ENCODE measurements at regions not wholly inside any gene's neighbourhood (a gene's known extent, or its start where the extent isn't known, plus 50 kb on each side); places are given as distances from the start of the nearest gene placed in this dataset.

DNA sequence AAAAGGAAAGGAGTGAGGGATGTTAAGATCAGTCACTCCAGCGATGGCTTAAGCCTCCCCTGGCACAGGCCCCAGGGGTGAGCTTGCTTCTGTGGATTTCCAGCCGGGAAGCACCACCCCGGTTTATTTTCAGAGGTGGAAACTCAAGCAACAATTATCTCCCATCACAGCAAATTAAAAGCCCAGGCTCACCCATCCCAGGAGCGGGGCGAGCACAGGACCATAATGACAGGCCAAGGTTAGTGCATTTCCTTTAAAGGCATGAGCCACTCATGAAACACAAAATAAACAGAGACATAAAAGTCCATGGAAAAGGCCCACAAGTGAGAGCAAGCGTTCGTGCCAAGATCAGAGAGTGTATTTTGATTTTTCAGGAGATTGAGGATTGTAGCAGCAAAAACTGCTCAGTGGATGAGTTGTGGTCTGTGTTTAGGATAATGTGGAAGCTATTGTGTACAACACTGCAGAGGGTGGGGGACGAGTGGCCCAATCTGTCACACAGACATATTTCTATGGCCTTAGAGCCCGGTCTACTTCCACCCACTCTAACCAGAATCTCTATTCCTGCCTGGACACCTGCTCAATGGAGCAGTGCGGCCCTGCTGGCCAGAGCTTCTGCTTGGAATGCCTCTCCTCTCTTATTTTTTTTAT is 111.4 kb upstream of the CDC42EP3 start:
- no peak overlapping the region; the same call in 1 of the 2 replicates for H3K27ac ChIP-seq
- TF ChIP-seq, protein P1, sequence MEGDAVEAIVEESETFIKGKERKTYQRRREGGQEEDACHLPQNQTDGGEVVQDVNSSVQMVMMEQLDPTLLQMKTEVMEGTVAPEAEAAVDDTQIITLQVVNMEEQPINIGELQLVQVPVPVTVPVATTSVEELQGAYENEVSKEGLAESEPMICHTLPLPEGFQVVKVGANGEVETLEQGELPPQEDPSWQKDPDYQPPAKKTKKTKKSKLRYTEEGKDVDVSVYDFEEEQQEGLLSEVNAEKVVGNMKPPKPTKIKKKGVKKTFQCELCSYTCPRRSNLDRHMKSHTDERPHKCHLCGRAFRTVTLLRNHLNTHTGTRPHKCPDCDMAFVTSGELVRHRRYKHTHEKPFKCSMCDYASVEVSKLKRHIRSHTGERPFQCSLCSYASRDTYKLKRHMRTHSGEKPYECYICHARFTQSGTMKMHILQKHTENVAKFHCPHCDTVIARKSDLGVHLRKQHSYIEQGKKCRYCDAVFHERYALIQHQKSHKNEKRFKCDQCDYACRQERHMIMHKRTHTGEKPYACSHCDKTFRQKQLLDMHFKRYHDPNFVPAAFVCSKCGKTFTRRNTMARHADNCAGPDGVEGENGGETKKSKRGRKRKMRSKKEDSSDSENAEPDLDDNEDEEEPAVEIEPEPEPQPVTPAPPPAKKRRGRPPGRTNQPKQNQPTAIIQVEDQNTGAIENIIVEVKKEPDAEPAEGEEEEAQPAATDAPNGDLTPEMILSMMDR (conservative IDR thresholded peaks at IDR 0.05): no peak

GRCh38 chr2:37783545-37783944 is 112.1 kb upstream of the CDC42EP3 start:
- H3K27ac ChIP-seq: no peak overlapping the region
- TF ChIP-seq, protein P1 (conservative IDR thresholded peaks at IDR 0.05): no peak

GRCh38 chr2:37784071-37784758 is 112.8 kb upstream of the CDC42EP3 start:
- TF ChIP-seq, protein P1 (conservative IDR thresholded peaks at IDR 0.05): no peak
- no peak overlapping the region for H3K27ac ChIP-seq

GRCh38 chr2:37784759-37785149 is 113.3 kb upstream of the CDC42EP3 start:
- no peak overlapping the region for H3K27ac ChIP-seq
- TF ChIP-seq, protein P1 (conservative IDR thresholded peaks at IDR 0.05): no peak

DNA sequence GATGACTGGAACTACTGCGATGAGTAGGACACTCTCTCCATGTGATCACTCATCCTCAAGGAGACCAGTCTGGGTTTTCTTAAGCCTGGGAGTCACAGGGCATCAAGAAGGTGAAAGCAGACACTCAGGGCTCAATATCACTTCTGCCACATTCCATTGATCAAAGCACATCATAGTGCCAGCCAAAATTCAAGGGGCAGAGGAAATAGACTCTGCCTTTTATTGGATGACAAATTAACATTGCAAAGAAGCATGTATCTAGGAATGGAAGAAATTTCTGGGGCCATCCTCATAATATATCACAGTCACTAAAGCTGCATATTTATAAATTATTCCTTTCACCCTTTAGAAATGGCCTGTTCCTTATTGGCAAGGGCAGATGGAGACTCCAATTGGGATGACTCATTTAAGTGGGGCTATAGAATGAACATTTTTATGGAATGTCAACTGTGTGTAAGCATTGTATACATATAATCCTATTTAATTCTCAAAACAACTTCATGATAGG is 114.8 kb upstream of the CDC42EP3 start:
- H3K27ac ChIP-seq: no peak overlapping the region
- TF ChIP-seq, protein P1 (conservative IDR thresholded peaks at IDR 0.05): no peak

DNA sequence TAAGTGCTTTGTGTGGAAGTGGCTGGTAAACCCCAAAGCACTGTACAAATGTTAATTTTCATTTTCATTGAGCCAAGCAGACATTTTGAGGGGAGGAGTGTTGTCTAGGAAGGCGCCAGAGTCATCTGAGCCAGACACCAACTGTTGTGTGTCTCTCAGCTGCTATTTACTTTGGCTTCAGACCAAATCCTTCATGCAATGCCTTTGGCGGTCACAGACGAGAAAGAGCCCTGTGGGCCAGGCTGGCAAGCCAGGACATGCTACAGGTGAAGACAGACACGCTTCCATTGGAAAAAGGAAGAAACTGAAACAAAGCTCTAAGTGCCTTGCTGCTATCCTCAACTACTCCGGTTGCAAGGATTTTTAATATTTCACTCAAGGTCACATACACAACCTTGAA is 115.4 kb upstream of the CDC42EP3 start:
- TF ChIP-seq, protein P1 (conservative IDR thresholded peaks at IDR 0.05): no peak
- no peak overlapping the region for H3K27ac ChIP-seq

GRCh38 chr2:37788602-37789209 is 117.3 kb upstream of the CDC42EP3 start:
- H3K27ac ChIP-seq: no peak overlapping the region
- TF ChIP-seq, protein P1 (conservative IDR thresholded peaks at IDR 0.05): no peak
